ENCODE measurements at regions not wholly inside any gene's neighbourhood (a gene's known extent, or its start where the extent isn't known, plus 50 kb on each side); places are given as distances from the start of the nearest gene placed in this dataset.
"Not testable (repeated sequence)": the region's sequence is repeated elsewhere in the genome, so short reads cannot be mapped to it uniquely, and the experiment has no call there.

DNA sequence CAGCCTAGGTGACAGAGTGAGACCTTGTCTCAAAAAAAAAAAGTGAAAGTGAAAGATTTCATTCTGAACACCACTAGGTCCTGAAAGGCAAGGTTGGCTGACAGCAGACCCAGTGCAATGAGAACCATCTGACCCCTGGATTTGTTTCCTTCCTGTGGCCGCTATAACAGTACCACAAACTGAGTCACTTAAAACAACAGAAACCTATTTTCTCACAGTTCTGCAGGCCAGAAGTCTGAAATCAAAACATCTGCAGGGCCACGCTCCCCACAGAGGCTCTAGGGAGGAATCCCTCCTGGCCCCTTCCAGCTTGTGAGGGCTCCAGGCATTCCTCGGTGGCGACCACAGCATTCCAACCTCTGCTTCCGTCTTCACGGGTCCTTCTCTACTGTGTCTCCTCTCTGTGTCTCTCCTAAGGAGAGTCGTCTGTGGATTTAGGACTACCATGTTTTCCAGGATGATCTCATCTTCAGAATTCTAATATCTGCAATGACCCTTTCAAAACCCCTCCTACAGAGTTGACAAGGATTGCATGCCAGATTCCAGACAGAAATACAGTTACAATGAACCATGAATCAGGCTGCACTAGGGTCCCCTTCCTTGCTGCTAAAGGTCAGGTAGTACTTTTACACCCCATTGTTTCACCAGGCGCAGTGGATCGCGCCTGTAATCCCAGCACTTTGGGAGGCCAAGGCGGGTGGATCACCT is 78.0 kb upstream of the ADGRL1 start:
- intact Hi-C loops (cut with DNase I); H3K27ac ChIP-seq: not testable (repeated sequence)
- WGBS, 2 donors, result 43 to 58% methylated on average over 8 to 11 of the region's 11 CpGs

DNA sequence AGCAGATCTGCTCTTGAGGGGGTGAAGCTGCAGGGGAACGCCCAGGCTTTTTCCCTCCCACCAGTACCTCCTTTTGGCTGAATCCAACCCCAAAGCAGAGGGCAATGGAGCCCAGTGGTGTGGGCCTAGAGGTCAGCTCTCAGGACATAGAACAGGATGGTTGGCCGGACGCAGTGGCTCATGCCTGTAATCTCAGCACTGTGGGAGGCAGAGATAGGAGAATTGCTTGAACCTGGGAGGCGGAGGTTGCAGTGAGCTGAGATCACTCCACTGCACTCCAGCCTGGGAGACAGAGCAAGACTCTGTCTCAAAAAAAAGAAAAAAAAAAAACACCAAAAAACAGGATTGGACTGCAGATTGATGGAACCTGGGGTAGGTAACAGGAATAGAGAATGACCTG is 73.3 kb upstream of the ADGRL1 start:
- intact Hi-C loops (cut with DNase I); H3K4me1 ChIP-seq; DNase-seq; H3K36me3 ChIP-seq; H3K27me3 ChIP-seq; H3K27ac ChIP-seq; H3K9me3 ChIP-seq; H3K4me3 ChIP-seq (replicated peaks in 1 of 3): not testable (repeated sequence)
- 84 to 87% methylated on average over 4 of the region's 4 CpGs for WGBS, 2 donors

More for the DNA sequence above, 78.0 kb upstream of the ADGRL1 start:
- H3K27me3 ChIP-seq; H3K9me3 ChIP-seq; H3K4me1 ChIP-seq; H3K36me3 ChIP-seq; H3K4me3 ChIP-seq (replicated peaks in 1 of 3): not testable (repeated sequence)
- peak in 1 of 2 donors; percentile 1 for DNase-seq

DNA sequence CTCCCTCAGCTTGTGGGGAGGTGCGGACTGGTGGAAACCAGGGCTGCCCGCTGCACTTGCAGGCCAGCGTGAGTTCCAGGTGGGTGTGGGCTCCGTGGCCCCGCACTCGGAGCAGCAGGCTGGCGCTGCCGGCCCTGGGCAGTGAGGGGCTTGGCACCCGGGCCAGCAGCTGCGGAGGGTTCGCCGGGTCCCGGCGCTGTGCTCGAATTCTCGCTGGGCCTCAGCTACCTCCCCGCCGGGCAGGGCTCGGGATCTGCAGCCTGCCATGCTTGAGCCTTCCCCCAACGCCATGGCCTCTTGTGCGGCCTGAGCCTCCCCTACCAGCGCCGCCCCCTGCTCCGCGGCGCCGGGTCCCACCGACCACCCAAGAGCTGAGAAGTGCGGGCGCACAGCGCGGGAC is 71.6 kb upstream of the ADGRL1 start:
- H3K36me3 ChIP-seq, result no peaks in the 10 kb centered on the region
- no peak for DNase-seq
- H3K4me1 ChIP-seq, result no peaks in the 10 kb centered on the region
- TF ChIP-seq, protein P1, sequence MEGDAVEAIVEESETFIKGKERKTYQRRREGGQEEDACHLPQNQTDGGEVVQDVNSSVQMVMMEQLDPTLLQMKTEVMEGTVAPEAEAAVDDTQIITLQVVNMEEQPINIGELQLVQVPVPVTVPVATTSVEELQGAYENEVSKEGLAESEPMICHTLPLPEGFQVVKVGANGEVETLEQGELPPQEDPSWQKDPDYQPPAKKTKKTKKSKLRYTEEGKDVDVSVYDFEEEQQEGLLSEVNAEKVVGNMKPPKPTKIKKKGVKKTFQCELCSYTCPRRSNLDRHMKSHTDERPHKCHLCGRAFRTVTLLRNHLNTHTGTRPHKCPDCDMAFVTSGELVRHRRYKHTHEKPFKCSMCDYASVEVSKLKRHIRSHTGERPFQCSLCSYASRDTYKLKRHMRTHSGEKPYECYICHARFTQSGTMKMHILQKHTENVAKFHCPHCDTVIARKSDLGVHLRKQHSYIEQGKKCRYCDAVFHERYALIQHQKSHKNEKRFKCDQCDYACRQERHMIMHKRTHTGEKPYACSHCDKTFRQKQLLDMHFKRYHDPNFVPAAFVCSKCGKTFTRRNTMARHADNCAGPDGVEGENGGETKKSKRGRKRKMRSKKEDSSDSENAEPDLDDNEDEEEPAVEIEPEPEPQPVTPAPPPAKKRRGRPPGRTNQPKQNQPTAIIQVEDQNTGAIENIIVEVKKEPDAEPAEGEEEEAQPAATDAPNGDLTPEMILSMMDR (IDR thresholded peaks at IDR 0.05), result no peak
- TF ChIP-seq POLR2A (IDR thresholded peaks at IDR 0.05), result no peak
- H3K27me3 ChIP-seq, result no peaks in the 10 kb centered on the region
- H3K4me3 ChIP-seq (replicated peaks in 1 of 3), result no peak overlapping the region
- 94 to 97% methylated on average over 14 to 23 of the region's 32 CpGs for WGBS, 2 donors
- H3K27ac ChIP-seq, result no peak overlapping the region
- H3K9me3 ChIP-seq, result no peaks in the 10 kb centered on the region
- intact Hi-C loops (cut with DNase I), result no loop called here

DNA sequence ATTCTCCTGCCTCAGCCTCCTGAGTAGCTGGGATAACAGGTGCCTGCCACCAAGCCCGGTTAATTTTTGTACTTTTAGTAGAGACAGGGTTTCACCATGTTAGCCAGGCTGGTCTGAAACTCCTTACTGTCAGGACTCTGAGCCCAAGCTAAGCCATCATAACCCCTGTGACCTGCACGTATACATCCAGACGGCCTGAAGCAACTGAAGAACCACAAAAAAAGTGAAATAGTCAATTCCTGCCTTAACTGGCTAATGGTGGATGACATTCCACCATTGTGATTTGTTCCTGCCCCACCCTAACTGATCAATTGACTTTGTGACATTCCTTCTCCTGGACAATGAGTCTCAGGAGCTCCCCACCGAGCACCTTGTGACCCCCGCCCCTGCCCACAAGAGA is 69.9 kb upstream of the ADGRL1 start:
- H3K27me3 ChIP-seq; H3K4me3 ChIP-seq (replicated peaks in 1 of 3); H3K36me3 ChIP-seq; H3K9me3 ChIP-seq; H3K27ac ChIP-seq; DNase-seq; H3K4me1 ChIP-seq; intact Hi-C loops (cut with DNase I): not testable (repeated sequence)
- 82 to 83% methylated on average over 5 of the region's 5 CpGs for WGBS, 2 donors

DNA sequence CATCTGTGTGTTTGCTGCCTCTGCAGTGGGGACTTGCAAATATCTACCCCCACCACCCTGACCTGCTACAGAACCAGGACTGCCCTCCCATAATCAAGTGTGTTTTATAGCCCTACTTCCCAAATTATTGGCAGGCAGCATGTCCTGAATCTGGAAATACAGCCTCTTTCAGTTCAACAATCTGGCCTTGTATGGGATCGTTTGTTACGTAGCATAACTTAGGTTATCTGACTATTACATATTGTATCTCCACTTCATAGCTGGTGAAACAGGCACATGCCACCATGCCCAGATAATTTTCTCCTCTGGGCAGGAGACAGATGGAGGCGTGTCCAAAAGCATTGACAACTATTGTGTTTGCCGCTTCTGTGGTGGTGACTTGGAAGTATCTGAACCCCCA is 66.7 kb upstream of the ADGRL1 start:
- TF ChIP-seq, protein P1 (IDR thresholded peaks at IDR 0.05), result no peak
- TF ChIP-seq POLR2A (IDR thresholded peaks at IDR 0.05), result no peak
- Histone ChIP-seq H3K27me3 (no peaks in the 10 kb centered on the region), H3K4me3 (replicated peaks in 1 of 3) (no peak overlapping the region), H3K4me1 (no peaks in the 10 kb centered on the region), H3K27ac (no peak overlapping the region), H3K9me3 (no peaks in the 10 kb centered on the region), H3K36me3 (no peaks in the 10 kb centered on the region)
- intact Hi-C loops (cut with DNase I), result no loop called here
- WGBS, 2 donors, result 95 to 97% methylated on average over 4 of the region's 4 CpGs
- DNase-seq, result no peak

DNA sequence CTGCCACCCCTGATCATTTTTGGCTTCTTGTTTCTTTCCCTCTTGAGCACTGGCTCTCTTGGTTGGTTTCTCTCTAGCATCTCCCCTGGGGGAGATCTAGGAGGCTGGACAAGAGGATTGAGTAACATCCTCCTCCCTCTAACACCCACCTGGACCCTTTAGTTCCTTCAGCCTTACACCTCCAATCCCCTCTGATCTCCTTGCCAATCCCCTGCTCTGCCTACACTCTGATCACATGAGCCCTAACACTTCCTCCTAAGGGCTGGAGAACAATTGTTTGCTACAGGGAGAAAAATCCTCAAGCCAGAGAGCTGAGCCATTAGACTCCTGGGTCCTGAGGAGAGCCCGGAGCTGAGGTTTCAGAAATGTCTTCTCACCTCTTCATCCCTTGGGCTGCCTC is 65.9 kb upstream of the ADGRL1 start:
- DNase-seq, result no peak
- no peak for TF ChIP-seq POLR2A (IDR thresholded peaks at IDR 0.05)
- TF ChIP-seq, protein P1 (IDR thresholded peaks at IDR 0.05), result no peak
- intact Hi-C loops (cut with DNase I), result no loop called here
- 24 to 47% methylated on average over 1 of the region's 1 CpG for WGBS, 2 donors
- no peaks in the 10 kb centered on the region for H3K4me1 ChIP-seq
- H3K36me3 ChIP-seq, result no peaks in the 10 kb centered on the region
- no peak overlapping the region for H3K27ac ChIP-seq
- no peaks in the 10 kb centered on the region for H3K27me3 ChIP-seq
- H3K9me3 ChIP-seq, result no peaks in the 10 kb centered on the region
- H3K4me3 ChIP-seq (replicated peaks in 1 of 3), result no peak overlapping the region

DNA sequence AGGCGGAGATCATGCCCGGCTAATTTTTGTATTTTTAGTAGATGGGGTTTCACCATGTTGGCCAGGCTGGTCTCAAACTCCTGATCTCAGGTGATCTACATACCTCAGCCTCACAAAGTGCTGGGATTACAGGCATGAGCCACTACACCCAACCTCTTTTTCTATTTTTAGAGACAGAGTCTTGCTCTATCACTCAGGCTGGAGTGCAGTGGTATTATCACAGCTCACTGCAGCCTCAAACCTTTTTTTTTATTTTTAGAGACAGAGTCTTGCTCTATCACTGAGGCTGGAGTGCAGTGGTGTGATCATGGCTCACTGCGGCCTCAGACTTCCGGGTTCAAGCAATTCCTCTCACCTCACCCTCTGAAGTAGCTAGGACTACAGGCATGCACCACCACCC is 64.6 kb upstream of the ADGRL1 start:
- H3K27me3 ChIP-seq; H3K36me3 ChIP-seq; intact Hi-C loops (cut with DNase I); DNase-seq; H3K27ac ChIP-seq; H3K4me3 ChIP-seq (replicated peaks in 1 of 3); H3K9me3 ChIP-seq; H3K4me1 ChIP-seq: not testable (repeated sequence)
- WGBS, 2 donors, result 71 to 72% methylated on average over 4 of the region's 4 CpGs

Data from thyroid gland (tissue), 4 donors.